ENCODE measurements at regions not wholly inside any gene's neighbourhood (a gene's known extent, or its start where the extent isn't known, plus 50 kb on each side); places are given as distances from the start of the nearest gene placed in this dataset.

DNA sequence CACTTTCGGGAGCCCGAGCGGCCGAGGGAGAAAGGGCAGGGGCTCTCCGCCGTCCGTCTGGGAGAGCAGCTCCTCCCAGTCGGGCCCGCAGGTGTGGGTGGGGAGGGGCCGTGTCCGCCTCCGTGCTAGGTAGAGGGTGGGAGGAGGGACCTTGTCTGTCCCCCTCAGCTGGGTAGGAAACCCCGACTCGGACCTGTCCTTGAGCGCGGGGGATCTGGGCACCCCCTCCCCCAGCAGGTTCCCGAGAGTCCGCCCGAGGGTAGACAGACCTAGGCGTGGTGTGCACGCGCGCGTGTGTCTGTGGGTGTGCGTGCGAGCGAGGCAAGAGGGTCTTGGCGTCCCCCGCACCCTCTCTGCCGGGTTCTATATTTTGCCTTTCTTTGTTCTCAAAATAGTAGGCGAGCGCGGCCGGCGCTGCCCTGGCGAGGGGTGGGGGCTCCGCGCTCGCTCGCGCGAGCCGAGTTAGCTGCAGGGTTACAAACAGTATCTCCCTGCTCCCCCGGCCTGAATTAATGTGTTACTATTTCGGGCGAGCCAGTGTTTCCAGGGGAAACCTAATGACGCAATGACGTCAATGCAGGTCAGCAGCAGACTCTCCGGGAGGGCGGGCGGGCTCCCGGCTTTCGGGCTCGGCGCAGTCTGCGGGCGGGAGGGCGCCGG, 73.9 kb upstream of the LEP start:
- peak in 10 of 11 donors; percentile 48 to 83 (median 66) for DNase-seq (ENCODE audit: extremely low read depth in 1 of 11, low read depth in 9 of 11, low spot score in 4 of 11)

DNA sequence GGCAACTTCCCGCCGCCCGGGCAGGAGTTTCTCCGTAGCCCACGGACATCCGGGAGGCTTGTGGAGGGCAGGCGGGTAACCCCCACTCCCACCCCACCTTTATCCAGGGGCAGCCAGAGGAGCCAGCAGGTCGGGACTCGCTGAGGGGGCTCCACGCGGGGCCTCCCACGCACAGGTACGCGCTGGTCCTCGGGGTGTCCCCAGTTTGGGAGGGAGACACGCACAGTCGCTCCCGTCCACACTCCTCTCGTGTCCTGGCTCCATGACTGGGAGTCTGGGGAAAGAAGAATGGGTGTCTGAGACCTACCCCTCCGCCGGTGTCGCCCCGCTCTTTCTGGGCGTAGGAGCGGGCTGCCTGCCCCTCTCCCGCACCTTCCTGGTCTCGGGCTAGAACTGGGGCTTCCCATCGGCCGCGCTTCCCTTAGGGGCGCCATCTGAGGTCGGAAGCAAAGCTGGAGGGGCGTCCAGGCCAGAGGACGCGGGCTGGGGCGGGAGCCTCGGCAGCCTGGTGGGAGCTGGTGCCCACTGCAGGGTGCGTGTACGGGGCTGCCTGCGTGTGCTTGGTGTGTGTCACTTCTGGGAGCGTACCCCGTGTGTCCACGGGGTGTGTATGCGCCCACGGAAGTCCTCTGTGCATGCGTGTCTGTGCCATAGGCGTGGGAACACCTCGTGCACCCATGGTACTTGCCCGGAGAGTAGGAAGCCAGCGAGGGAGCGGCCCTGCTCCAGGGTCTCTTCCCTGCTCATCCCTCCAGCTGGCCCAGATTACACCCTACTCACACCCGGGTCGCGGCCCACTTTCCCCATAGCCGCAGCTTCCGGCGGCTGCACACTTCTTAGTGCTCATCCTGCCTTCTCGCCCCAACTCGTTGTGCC, 73.0 kb upstream of the LEP start:
- no peak for DNase-seq (ENCODE audit: extremely low read depth in 1 of 11, low read depth in 9 of 11, low spot score in 4 of 11)

DNA sequence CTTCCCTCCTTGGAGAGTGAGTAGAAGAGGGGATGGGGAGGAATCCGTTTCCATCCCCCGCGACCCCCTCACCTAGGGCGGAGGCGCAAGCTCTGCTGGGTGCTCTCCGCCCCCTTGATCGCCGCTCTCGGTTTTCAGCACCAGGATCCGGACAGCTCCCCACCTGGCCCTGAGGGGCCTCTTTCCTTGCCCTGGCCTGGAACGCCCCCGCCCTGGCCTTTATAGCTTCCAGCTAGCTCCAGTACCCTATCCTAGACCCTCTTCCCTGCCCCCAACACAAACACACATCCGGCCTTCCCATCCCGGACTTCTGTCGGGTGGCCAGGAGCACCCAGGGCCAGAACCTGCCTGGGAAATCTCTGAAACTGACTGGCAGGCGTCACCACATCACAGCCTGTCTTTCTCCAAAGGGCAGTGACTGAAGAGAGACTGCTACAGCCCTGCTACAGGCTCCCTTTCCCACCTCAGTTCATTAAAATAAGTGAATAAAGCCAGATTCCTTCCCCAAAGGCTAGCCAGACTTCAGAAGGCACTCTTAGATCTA, 72.3 kb upstream of the LEP start:
- peak; percentile 41 to 74 (median 66) for DNase-seq (ENCODE audit: extremely low read depth in 1 of 11, low read depth in 9 of 11, low spot score in 4 of 11)

DNA sequence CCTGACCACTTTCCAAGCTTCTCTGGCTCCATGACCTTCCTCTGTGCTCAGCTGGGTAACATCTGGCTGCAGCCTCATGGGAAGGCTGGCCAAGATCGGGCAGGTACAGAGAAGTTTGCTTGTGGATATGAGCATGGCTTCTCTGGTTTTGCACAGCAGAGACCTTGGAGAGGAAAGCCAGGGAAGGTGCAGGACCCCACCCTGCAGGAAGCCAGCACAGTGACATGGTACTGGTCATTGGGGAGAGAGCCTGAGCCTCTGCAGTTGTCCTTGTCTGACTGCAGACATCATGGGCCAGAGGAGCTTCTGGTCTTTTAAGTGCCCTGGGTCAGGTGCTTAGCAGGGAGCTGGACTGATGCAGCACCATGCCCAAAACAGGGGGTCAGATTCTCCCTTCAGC, 70.6 kb upstream of the LEP start:
- DNase-seq (ENCODE audit: extremely low read depth in 1 of 11, low read depth in 9 of 11, low spot score in 4 of 11): no peak

DNA sequence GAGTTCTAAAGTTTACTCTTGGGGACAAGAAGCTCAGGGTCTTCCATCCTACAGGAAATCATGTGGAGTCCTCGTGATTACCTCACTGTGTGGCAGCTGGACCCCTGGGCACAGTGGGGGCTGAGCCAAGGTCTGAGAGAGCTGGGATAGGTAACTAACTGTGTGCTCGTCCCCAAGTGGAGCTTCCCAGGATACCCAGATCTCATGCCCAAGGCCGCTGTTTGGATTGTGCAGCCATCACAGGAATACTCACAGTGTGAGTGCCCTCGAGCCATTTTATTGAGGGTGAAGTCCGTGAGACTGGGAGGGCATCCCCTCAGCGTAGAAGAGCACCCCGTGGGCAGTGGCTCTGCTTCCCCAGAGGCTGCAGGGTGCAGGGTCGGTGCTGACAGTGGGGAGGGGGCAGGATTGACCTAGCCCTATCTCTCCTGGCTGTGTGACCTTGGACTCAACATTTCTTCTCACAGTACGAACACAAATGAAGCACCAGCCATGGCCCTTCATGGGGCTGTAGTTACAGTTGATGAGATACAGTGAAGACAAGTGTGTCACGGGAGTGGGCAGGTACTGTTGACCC, 69.6 kb upstream of the LEP start:
- DNase-seq (ENCODE audit: extremely low read depth in 1 of 11, low read depth in 9 of 11, low spot score in 4 of 11): no peak

DNA sequence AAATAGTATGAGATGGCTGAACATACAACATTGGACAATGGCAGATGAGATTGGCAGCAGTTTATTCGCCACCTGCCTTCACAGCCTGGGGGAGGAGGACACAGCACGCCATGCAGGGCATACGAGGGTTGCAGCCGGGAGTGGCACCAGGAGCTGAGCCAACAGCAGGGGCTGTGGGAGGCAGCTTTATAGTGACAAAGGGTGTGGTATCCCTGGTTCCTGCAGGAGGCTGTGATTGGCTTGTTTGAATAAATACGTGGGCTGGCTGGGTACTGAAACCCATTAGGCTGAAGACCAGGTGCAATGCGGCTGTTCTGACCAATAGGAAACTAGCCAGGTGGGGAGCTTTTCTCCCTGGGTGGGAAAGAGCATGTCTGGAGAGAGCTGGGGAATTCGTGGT, 68.9 kb upstream of the LEP start:
- no peak for DNase-seq (ENCODE audit: extremely low read depth in 1 of 11, low read depth in 9 of 11, low spot score in 4 of 11)

DNA sequence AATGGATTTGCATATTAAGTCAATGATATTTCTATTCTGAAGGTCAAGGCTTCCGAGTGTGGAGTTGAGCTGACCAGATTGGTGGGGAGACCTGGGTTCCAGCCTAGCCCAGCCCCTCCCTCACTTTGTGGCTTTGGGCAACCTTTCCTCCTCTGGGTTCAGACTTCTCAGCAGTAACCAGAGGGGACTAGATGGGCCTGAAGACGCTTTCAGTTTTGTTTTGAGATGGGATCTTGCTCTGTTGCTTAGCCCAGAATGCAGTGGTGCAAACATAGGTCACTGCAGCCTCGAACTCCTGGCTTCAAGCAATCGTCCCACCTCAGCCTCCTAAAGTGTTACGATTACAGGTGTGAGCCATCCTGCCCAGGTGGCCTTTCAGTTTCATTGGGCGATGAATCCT, 68.1 kb upstream of the LEP start:
- DNase-seq (ENCODE audit: extremely low read depth in 1 of 11, low read depth in 9 of 11, low spot score in 4 of 11): no peak

- DNase-seq (ENCODE audit: extremely low read depth in 1 of 11, low read depth in 9 of 11, low spot score in 4 of 11): no peak
Measured at GRCh38 chr7:128174386-128174785, 66.7 kb upstream of the LEP start.

- DNase-seq (ENCODE audit: extremely low read depth in 1 of 11, low read depth in 9 of 11, low spot score in 4 of 11): no peak
Measured at GRCh38 chr7:128176696-128177095, 64.4 kb upstream of the LEP start.

DNA sequence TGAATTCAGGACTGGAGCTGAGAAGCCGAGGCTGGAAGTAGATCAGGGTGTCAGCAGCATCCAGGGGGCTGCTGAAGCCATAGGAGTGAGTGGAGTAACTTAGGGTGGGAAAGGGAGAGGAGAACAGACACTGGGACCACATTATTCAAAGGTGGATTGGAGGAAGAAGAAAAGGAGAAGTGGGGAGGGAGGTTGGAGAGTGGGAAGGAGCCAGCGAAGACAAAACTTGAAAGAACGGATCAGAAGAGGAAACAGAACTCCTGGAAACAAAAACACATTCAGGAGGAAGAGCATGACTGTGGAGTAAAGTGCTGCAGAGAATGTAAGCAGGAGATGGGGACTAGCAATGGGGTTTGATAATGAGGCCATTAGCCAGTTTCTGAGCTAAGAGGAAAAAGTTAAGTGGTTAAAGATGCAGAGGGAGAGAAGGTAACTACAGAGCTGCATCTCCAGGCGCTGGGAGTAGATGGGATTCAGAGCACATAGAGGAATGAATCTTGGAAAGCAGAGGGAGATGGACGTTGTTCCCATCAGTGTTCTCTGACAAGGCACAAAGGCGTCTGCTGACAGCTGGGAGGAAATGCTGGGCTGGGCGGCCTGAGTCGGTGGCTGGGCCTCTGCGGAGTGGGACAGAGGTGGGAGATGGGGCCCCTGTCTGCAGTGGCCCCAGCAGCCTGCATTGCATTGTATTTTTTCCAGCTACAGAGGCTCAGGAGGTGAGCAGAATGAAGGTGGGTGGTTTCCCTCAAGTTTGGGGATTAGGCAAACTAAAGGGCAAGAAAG, 63.1 kb upstream of the LEP start:
- no peak for DNase-seq (ENCODE audit: extremely low read depth in 1 of 11, low read depth in 9 of 11, low spot score in 4 of 11)

DNA sequence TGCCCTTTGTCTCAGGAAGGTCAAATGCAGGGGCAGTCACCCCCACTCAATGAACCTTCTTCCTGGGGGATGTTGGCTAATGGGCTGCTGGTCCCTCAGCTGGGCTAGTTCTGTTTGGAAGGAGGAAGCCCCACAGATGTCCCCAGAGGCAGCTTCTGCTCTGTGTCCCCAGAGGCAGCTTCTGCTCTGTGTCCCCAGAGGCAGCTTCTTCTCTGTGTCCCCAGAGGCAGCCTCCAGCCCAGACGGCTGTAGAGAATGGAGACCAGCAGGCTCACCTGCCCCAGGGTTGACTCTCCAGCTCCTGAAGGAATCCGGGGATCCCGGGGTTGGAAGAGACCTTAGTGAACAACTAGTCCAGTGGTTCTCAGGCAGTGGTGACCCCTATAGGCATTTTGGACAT, 62.5 kb upstream of the LEP start:
- no peak for DNase-seq (ENCODE audit: extremely low read depth in 1 of 11, low read depth in 9 of 11, low spot score in 4 of 11)

GRCh38 chr7:128188396-128189230, 52.5 kb upstream of the LEP start:
- no peak for DNase-seq (ENCODE audit: extremely low read depth in 1 of 11, low read depth in 9 of 11, low spot score in 4 of 11)

DNA sequence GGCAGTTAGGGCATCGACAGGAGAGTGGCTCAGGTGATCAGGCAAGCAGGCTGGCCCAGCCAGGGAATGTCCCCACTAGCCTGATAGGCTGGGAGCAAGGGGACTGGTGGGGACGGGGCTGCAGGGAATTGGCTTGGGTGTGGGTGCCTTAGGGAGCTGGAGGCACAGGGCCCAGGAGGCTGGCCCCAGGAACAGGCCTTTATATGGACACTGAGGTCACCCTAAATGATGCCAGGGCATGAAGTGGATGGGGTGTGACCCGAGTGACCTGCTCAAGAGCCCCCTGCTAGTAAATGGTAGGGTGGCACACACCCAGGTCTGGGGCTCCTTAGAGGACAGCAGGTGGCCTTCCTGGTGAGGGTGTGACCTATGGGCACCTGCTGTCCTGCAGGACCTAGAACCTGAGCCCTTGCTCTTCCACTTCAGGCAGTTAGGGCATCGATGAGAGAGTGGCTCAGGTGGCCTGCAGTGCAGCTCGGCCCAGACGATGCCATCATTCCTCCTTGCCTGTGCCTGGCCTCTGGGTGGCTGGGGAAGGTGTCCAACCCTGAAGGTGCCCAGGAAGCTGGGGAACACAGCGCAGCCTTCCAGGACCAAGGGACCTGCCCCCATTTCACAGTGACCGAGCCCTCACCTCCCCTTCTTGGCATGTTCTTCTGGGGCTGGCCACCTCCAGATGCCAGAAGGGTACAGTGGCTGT, 51.7 kb upstream of the LEP start:
- DNase-seq (ENCODE audit: extremely low read depth in 1 of 11, low read depth in 9 of 11, low spot score in 4 of 11): no peak

DNA sequence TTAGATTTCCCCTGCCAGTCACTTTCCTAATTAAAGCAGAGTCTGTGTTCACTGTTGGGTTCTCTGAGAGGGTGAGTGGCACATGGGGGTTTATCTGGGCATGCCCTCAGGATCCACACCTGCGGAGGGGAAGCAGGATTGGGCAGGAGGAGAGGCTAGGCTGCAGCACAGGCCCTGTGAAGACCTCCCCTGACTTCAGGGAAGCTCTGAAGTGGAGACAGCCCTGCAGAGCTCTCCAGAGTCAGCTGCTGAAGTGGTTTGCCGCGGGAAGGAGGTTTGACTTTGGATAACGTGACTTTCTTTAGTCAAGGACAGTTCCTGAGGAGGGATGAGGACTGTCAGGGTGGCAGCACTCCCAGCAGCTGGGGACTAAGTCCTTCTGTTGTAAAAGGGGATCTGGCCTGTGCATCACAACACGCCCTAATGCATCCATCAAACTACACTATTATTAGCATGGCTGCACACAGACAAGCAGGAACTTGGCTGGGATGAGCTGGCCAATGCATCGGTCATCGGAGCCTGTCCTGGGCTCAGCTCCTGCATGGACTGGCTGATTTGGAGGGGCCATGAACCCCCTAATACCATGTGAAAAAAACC, 50.9 kb upstream of the LEP start:
- DNase-seq (ENCODE audit: extremely low read depth in 1 of 11, low read depth in 9 of 11, low spot score in 4 of 11): no peak

GRCh38 chr7:128191136-128191844, 49.8 kb upstream of the LEP start:
- no peak for DNase-seq (ENCODE audit: extremely low read depth in 1 of 11, low read depth in 9 of 11, low spot score in 4 of 11)

Measured in renal cortex interstitium (tissue), 11 donors.